HEK293T (cell line): ENCODE measurements at regions not wholly inside any gene's neighbourhood (a gene's known extent, or its start where the extent isn't known, plus 50 kb on each side); places are given as distances from the start of the nearest gene placed in this dataset.

Source experiments
- FOXM1 ChIP-seq: fragments of 450-650 bp; IDR thresholded peaks from 2 replicates; pipeline ENCODE4 v1.6.1; 2017; ENCODE audit warnings: mild to moderate bottlenecking, borderline replicate concordance
- SP1 ChIP-seq: fragments of 450-650 bp; IDR thresholded peaks from 2 replicates; pipeline ENCODE4 v1.6.1; 2017

- TF ChIP-seq FOXM1 = no peak
- TF ChIP-seq SP1 = no peak
Measured at GRCh38 chr12:67826148-67826547, 163.1 kb upstream of the IFNG-AS1 start.
